Ovary (tissue), 7 donors: ENCODE measurements at regions not wholly inside any gene's neighbourhood (a gene's known extent, or its start where the extent isn't known, plus 50 kb on each side); places are given as distances from the start of the nearest gene placed in this dataset.
A peak's percentile ranks its signal among the peaks of the same experiment; 100 is the strongest.

Experiments used
- DNase-seq, 5 donors: peaks; one replicate each; pipeline ENCODE4 v3.0.0-alpha.2; 2019 to 2020
- H3K27ac ChIP-seq, 2 donors: fragments of 200-600 bp; one replicate each; pipeline versions ENCODE4 v1.5.1 to v1.8.0; 2019 to 2022
- H3K27me3 ChIP-seq: fragments of 200-600 bp; one replicate; pipeline ENCODE4 v1.8.0; 2022
- H3K36me3 ChIP-seq: fragments of 200-600 bp; sonication (generic); one replicate; pipeline ENCODE4 v1.5.1; 2019
- H3K4me1 ChIP-seq: one replicate; pipeline ENCODE4 v1.8.1; 2013; ENCODE audit warnings: mild to moderate bottlenecking, moderate library complexity; ENCODE audit not compliant: insufficient read depth
- H3K4me3 ChIP-seq: fragments of 200-600 bp; sonication (generic); one replicate; pipeline ENCODE4 v1.5.1; 2017
- H3K9me3 ChIP-seq, 2 donors: fragments of 200-600 bp in 1 of 2; sonication (generic) in 1 of 2; one replicate each; pipeline versions ENCODE4 v1.5.1 to v1.8.1; 2013 to 2019; ENCODE audit warnings: mild to moderate bottlenecking in 1 of 2, moderate library complexity in 1 of 2
- EP300 ChIP-seq: sonication (generic); formaldehyde crosslinking; IDR thresholded peaks from one replicate; pipeline ENCODE4 v1.6.1; 2017; ENCODE audit warnings: antibody characterized with exemption
- POLR2A ChIP-seq: fragments of 450-650 bp; IDR thresholded peaks from one replicate; pipeline ENCODE4 v1.6.1; 2017; ENCODE audit warnings: antibody characterized with exemption, mild to moderate bottlenecking, moderate library complexity
- WGBS, 3 donors: extraction: QIAGEN DNeasy Blood & Tissue Kit in 1 of 3; methylation state at CpG; one replicate each; pipeline versions ENCODE4 v1.1.5 to v1.1.7; 2013 to 2017; 5-methylcytosine and 5-hydroxymethylcytosine counted together
- intact Hi-C, 4 donors: fragments of 100-400 bp; cut with DNase I; formaldehyde crosslinking; loops; one replicate each; pipeline versions ENCODE4 v1.11.0 to v1.15.1; 2022 to 2023
- TF ChIP-seq, protein P1 (sequence below), 3 donors: fragments of 450-650 bp in 2 of 3; fragments of 200-600 bp in 1 of 3; IDR thresholded peaks; one replicate each; pipeline versions ENCODE4 v1.5.1 to v1.8.0; 2016 to 2022; ENCODE audit warnings: antibody characterized with exemption in 3 of 3, mild to moderate bottlenecking in 1 of 3
- donor health status: DM: no; HTN: no; CAD: no; lungs with moderate emphysema.
- donor health status: DM: no; HTN: no; CAD: no.
- donor health status: Bipolar disorder and iron deficiency.
- donor health status: DM: no; HTN: no; CAD: no.
- donor health status: DM: yes; HTN: yes; CAD: no.

- 0 to 8% (median 8%) methylated on average over 2 of the region's 2 CpGs for WGBS, 3 donors
- DNase-seq: peak in 2 of 5 donors; percentile 19 to 21
- H3K9me3 ChIP-seq: no peaks in the 10 kb centered on the region
- no peak overlapping the region for H3K4me3 ChIP-seq
- intact Hi-C loops: no loop called here
- H3K27ac ChIP-seq: no peak overlapping the region
- H3K36me3 ChIP-seq: no peaks in the 10 kb centered on the region
- peaks cover 3% of the 10 kb centered on the region for H3K4me1 ChIP-seq
- TF ChIP-seq, protein P1, sequence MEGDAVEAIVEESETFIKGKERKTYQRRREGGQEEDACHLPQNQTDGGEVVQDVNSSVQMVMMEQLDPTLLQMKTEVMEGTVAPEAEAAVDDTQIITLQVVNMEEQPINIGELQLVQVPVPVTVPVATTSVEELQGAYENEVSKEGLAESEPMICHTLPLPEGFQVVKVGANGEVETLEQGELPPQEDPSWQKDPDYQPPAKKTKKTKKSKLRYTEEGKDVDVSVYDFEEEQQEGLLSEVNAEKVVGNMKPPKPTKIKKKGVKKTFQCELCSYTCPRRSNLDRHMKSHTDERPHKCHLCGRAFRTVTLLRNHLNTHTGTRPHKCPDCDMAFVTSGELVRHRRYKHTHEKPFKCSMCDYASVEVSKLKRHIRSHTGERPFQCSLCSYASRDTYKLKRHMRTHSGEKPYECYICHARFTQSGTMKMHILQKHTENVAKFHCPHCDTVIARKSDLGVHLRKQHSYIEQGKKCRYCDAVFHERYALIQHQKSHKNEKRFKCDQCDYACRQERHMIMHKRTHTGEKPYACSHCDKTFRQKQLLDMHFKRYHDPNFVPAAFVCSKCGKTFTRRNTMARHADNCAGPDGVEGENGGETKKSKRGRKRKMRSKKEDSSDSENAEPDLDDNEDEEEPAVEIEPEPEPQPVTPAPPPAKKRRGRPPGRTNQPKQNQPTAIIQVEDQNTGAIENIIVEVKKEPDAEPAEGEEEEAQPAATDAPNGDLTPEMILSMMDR (IDR thresholded peaks at IDR 0.05): no peak
- TF ChIP-seq POLR2A: no peak
- no peak for TF ChIP-seq EP300
- H3K27me3 ChIP-seq: no peaks in the 10 kb centered on the region
Measured at GRCh38 chr13:22235285-22235949, 564.5 kb downstream of the FGF9 start.

GRCh38 chr13:22235950-22236290, 565.0 kb downstream of the FGF9 start:
- peaks cover 3% of the 10 kb centered on the region for H3K4me1 ChIP-seq
- DNase-seq: peak in 3 of 5 donors; percentile 23 to 45 (median 35)
- no peaks in the 10 kb centered on the region for H3K9me3 ChIP-seq
- no peak overlapping the region for H3K27ac ChIP-seq
- intact Hi-C loops: no loop called here
- no peak for TF ChIP-seq POLR2A
- TF ChIP-seq, protein P1 (IDR thresholded peaks at IDR 0.05): no peak
- no peak for TF ChIP-seq EP300
- H3K4me3 ChIP-seq: no peak overlapping the region
- no peaks in the 10 kb centered on the region for H3K36me3 ChIP-seq
- 0 to 15% (median 4%) methylated on average over 2 of the region's 2 CpGs for WGBS, 3 donors
- no peaks in the 10 kb centered on the region for H3K27me3 ChIP-seq

DNA sequence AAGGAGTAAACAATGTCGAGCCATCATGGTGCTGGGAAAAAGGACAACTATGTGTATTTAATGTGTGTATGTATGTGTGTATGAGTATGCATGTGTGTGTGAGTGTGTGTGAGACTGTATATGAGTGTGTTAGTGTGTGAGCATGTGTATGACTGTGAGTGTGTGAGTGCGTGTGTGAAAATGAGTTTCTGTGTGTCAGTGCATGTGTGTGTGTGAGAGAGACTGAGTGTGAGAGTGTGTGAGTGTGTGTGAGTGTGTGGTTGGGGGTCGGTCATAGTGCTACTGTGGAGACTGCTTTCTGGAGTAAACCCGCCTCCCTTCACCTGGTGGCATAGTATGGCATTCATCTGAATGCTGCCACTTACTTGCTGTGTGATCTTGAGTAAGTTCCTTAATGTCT, 567.4 kb downstream of the FGF9 start:
- no peak for TF ChIP-seq POLR2A
- TF ChIP-seq EP300: no peak
- TF ChIP-seq, protein P1 (IDR thresholded peaks at IDR 0.05): no peak
- no peaks in the 10 kb centered on the region for H3K36me3 ChIP-seq
- intact Hi-C loops: no loop called here
- no peaks in the 10 kb centered on the region for H3K9me3 ChIP-seq
- H3K4me1 ChIP-seq: peaks cover 3% of the 10 kb centered on the region
- no peaks in the 10 kb centered on the region for H3K27me3 ChIP-seq
- 88 to 95% (median 89%) methylated on average over 4 of the region's 4 CpGs for WGBS, 3 donors
- no peak overlapping the region for H3K27ac ChIP-seq
- DNase-seq: no peak
- H3K4me3 ChIP-seq: no peak overlapping the region

DNA sequence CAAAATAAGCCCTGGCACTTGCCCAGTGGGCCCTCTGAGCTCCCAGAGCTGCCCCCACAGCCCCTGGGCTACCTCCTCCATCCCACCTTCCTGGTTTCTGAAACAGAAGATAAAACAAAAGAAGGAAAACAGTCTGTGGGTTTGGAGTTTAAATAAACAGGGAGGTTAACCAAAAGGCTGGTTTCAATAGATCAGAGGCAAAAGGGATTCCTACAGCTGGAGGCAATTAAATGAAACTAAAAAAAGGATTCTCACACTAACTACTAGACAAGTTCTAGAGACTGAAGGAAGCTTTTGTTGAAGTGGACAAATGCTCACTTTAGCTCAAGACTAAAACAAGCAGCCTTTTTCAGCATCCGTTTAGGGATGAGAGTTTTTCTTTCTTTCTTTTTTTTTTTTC, 569.8 kb downstream of the FGF9 start:
- intact Hi-C loops: no loop called here
- no peaks in the 10 kb centered on the region for H3K27me3 ChIP-seq
- no peak overlapping the region for H3K27ac ChIP-seq
- H3K4me1 ChIP-seq: peaks cover under 1% of the 10 kb centered on the region
- 22 to 46% (median 36%) methylated on average over 1 of the region's 1 CpG for WGBS, 3 donors
- H3K36me3 ChIP-seq: no peaks in the 10 kb centered on the region
- H3K9me3 ChIP-seq: no peaks in the 10 kb centered on the region
- no peak overlapping the region for H3K4me3 ChIP-seq
- TF ChIP-seq, protein P1 (IDR thresholded peaks at IDR 0.05): no peak
- TF ChIP-seq EP300 (no peak), POLR2A (no peak)
- no peak for DNase-seq
